GM18498 (cell line): ENCODE measurements at regions not wholly inside any gene's neighbourhood (a gene's known extent, or its start where the extent isn't known, plus 50 kb on each side); places are given as distances from the start of the nearest gene placed in this dataset.
"Not testable (repeated sequence)": the region's sequence is repeated elsewhere in the genome, so short reads cannot be mapped to it uniquely, and the experiment has no call there.

Experiments
- ATAC-seq: cut with Tn5 transposase; IDR thresholded peaks from one replicate; pipeline ENCODE4 v1.9.1; 2021; ENCODE audit warnings: mild to moderate bottlenecking, moderate library complexity; ENCODE audit not compliant: unreplicated experiment

DNA sequence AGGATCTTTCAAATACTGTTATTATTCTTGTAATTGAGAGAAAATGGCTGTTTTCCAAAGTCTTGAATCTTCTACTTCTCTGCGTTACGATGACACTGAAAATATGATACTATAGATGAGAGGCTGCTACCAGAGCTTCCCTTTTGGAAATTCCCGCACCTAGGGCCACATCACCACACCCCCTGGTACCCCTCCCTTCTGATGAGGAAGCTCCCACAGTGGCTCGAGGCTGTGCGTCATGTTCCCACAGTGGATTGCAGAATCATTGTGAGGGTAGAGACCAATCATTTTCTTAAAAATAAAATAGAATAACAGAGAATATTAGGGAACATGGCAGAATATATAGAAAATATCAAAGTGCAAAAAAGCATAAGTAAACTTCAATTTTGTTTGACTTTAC, 268.9 kb upstream of the SMIM21 start:
- no peak for ATAC-seq

DNA sequence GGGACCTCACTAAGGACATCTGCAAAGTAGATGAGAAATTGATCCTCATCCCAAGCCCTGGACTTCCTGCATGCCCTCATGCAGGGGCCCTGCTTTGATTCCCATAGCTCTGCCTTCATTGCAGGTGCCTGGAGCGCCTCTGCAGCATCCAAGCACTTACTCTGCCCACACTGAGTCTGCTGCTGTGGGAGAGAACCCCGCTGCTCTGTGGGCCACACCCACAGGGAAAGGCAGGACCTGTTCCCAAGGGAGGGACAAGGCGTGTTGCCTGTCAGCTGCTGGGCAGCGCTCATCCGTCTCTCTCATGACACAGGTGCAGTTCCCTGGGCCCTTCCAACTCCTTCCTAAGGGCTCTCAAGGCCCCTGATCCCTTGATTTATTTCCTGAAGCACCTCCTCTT, 266.8 kb upstream of the SMIM21 start:
- no peak for ATAC-seq

DNA sequence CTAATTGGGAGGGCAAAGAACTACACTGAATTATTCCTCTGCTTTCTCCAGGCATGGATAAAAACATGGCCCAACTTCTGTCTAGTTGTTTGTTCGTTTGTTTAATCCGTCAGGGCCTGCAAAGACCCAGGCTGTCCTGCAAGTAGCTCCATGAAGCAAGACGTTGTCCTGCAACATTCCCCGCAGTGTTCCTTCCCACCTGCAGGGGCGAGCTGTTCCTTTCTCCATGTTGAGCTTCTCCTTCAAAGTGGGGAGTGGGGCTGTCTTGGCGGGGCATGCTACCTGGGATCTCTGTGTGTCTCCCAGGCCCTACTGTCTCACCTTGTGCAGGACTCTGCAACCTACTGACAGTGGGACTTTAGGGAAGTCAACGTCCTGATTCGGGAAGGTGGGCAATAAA, 264.0 kb upstream of the SMIM21 start:
- no peak for ATAC-seq

DNA sequence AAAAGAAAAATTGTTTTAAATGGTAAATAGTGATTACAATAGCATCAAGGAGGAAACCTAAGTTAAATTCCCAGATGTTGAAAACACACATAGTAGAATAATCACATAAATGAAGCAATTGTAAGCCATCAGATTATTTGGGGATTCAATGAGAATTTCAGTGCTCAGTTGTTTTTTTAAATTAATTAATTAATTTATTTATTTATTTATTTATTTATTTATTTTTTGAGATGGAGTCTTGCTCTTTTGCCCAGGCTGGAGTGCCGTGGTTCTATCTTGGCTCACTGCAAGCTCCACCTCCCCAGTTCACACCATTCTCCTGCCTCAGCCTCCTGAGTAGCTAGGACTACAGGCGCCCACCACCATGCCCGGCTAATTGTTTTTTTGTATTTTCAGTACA, 262.8 kb upstream of the SMIM21 start:
- not testable (repeated sequence) for ATAC-seq

DNA sequence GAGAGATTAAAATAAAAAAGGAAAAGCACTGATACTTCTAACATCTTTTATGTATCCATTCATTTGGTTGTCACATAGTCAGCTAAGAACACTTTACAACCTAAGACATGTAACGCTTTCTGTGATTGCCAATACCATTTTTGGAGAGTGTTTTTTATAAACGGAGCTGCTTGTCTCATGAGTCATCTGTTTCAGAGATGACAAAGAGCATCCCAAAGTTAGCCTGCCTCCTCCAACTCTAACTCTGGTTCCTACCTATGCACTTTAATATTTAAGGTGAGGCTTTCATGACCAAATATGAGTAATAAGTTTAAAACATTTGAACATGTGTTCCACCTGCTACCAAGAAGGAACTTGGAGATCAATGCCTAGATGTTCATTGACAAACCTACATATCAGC, 260.1 kb upstream of the SMIM21 start:
- ATAC-seq: no peak

DNA sequence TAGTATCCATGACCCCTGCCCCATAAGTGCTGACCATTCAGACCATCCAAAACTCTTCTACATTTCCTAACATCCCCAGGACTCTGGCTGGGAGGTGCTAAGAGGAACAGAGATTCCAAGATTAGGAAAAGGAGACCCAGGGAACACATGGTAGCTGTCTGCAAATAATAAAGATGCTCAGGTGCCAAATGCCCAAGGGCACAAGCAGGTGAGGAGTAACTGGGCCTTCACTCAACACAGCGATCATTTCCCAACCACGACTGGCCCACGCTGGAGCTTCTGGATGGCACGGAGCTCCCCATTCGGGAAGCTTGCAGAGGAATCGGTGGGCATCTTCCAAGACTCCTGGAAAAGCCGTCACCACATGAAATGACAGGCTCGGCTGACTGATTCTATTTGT, 255.9 kb upstream of the SMIM21 start:
- no peak for ATAC-seq

DNA sequence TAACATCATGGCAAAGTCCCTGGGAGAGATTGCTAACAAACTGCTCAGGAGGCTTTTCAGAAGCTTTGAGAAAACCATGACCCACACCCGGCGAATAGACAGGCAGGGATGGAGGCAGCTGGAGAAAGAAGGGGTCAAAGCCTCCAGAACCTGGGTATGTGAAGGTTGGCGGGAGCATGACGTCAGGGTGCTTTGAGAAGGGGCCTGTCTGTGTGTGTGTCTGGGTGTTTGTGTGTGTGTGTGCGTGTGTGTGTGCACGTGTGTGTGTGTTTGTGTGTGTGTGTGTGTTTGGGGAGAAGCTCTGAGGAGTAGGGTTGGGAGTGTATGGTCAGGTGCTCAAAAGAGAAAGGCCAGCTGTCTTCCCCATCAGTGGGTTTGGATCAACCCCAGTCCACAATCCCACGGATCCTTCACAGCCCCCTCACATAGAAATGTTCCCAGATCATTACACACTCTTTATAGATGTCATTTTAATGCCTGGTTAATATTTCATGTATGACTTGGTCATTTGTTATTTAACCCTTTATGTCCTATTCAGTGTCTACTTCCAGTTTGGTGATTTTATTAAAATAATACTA, 254.1 kb upstream of the SMIM21 start:
- ATAC-seq: no peak

DNA sequence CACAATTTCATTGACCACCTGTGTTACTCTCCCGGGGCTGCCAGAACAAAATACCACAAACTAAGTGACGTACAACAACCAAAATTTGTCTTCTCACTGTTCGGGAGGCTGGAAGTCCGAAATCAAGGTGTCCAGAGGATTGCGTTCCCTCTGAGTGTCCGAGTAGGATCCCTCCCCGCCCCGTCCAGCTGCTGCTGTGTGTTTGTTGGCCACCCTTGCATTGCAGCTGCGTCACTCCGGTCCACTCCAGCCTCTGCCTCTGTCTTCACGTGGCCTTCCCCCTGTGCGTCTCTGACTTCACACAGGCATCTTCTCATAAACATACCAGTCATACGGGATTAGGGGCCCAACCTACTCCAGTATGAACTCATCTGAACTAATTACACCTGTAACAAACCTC, 251.8 kb upstream of the SMIM21 start:
- no peak for ATAC-seq

DNA sequence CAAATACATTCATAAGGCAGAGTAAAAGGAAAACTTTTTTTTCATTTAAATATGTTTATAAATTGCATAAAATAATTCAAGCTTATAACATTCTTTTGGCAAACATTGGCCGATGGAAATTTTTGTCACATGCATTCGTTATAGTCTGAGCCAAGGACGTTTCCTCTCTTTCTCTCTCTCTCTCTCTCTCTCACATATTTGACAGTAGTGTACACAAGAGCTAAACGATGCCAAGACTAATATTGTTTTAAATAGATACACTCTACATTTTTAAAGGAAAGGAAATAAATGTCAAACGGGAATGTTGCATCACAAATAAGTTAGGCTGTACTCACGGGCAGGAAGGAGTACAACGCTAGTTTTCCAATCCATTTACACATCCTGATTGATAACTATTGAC, 251.1 kb upstream of the SMIM21 start:
- ATAC-seq: no peak

DNA sequence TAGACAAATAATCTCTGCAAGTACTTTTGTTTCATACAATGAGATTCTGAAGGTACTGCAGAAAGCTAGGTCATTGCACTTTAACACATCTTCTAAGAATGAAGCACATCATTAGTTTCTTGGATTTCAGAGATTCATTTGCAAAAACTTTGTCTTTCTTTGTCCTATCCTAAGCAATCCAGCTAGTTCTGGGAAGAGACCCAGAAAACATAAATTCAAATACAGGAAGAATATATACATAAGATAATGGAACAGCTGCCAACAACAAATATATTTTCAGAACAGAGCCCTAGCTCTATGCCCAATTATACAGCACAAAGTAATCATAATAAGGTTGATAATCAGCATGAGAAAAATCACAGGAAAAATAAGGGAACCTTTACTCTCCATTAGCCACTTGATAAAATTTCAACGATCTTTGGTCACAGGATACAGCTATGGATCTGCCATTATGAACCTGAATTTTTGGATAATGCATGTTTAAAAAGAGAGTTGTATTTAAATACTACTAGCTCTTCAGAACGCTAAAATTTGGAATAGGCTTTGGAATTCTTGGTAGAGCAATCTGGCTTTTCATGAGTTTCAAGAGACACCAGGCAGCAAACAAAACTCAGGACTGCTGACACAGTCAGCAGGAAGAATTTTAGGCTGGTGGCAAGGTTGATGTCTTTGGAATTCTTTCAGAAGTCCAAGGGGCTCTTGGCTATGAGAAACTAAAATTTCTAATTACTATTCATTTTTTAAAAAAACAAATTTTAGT, 250.4 kb upstream of the SMIM21 start:
- no peak for ATAC-seq

DNA sequence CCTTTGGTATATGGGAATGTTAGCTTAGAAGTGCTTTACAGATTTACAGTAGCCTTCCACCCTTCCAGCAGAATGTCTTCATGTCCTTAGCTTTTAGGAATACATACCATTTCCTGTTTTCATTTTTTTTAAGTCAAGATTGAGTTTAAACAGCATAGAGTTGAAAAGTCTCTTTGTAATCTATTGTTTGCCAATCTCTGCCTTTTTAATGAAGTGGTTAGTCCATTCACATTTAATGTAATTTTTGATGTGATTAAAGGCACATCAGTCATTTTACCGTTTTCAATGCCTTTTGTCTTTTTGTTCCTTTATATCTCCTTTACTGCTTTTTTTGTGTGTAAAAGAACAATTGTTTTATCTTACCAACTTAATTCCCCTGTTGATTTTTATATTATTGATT, 233.4 kb upstream of the SMIM21 start:
- no peak for ATAC-seq

DNA sequence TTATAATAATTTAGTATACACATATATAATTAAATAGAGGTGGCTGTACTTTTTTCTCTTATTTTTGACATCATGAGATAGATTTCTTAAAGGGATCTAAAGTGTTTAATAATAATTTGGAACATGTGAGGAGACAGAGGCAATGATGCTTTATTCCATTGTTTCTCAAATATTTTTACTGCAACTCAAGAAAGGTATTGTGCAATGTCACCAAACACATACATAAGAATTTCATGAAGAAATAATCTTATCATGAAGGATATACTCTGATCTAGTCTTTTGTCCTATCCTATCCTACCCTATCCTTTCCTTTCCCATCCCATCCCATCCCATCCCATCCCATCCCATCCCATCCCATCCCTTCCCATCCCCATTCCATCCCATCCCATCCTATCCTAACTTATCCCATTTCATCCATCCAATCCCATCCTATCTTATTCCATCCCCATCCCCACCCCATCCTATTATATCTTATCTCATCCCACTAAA, 232.1 kb upstream of the SMIM21 start:
- ATAC-seq: no peak

DNA sequence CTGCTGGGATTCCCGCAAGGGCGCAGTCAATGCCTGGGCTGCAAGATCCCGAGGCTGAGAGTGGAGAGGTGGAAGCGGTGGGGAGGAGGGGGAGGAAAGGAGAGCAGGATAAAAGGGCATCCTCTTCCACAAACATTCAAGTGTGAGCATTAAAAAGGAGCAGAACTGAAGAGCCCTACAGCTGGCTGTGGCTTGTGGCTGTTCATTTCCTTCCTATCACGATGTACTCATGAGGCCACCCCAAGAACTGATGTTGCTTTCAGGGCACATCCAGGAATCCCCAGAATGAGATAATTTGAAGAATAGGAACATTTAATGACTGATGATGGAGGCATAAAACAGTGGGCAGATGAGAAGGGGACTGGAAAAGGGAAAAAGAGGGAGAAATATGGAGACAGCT, 230.8 kb upstream of the SMIM21 start:
- ATAC-seq: no peak

DNA sequence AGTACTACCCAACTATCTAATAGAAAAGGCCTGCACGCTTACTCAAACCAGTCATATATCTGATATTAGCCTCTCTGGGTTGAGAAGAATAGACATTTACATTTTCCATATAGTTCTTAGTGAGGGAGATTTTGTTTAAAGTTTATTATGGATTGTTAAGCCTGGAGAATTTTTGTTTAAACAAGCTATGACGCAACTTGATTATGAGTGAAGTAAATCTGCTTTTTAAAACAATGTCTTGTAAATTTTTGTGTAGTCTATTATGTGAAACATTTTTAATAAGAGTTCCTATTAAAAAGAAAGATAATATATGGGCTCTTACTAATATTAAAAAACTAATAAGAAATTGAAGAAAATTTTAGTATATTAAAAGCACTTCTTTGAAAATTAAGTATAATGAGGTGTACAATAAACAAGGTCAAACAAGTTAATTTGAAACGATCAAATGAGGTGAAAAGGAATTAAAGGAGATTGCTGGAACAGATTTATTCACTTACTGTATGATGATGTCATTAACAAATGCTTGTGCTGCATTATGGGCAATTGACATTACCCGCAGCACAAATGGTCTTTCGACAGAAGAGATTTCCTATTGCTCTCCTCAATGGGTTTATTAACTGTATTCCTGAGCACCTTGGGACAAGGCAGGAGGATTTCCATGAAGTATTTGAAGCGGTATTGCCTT, 229.2 kb upstream of the SMIM21 start:
- no peak for ATAC-seq

DNA sequence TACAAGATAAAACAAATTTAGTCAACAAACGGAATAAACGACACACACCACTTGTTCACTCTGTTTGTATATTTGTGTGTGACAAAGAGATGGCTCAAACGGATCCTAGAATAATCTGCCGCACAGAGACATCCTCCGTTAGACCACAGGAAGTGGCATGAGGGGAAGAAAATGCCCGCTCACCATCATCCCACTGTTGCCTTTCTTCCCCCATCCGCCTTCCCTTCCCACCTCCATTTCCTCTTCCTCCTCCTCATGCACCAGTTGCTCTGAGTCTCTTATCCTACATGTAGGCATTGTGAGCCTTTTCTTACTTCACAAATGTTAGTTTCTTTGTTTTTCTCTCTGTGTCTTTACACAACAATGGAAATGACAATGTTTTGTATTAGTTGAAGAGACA, 228.5 kb upstream of the SMIM21 start:
- ATAC-seq: no peak

DNA sequence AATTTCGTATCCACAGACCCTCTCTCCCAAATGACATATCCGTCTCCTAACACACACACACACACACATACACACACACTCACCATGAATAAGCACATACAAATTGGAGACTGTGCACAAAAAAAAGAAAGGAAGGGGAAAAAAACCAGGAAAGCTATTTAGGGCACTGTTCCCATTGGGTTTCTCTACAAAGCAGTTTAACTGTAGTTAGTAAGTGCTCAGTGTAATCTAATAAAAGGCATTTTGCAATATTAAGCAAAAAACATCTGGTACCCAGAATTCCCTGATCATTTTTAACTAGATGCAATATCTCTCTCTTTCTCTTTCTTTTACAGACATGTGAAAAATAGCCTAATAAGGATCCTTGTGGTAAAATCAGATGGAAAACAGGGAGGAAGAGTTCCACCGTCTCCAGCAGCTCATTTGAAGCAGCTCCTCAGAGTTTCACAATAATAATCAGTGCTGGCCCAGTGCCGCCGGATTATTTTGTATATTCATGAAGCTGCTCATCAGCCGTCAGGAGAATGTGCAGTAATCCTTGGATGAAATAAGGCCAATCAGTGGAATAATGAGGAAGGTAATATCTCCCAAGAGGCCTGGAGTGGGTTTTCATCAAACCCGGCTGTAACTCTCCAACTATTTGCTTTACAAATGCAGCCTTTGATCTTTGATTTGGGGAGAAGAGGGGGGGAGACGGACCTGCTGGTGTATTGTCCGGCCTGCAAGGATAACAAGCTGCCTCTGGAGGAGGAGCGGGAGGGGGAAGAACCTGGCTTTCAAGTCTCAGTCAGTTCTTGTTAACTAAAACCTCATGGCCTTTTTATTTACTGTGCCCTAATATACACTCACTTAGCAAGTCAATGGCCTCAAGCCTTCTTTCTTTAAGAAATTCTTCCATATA, 227.6 kb upstream of the SMIM21 start:
- no peak for ATAC-seq

DNA sequence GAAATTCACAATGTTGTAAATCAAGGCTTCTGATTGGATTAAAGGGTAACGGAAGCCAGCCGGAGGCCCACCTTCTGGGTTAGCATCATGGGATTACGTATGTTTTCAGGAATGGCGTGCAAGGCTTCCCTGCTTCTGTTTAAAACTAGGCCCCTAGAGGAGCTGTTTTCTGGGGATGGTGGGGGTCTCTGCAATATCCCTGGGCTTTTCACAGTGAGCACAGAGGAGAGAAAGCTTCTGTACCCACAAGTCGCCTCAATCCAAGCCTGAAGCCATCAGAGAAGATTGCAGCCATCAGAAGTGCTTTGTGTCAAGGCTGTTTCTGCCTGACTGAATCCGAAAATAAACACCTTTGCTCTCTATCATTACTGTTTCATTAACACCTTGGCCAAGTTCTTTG, 226.9 kb upstream of the SMIM21 start:
- no peak for ATAC-seq

DNA sequence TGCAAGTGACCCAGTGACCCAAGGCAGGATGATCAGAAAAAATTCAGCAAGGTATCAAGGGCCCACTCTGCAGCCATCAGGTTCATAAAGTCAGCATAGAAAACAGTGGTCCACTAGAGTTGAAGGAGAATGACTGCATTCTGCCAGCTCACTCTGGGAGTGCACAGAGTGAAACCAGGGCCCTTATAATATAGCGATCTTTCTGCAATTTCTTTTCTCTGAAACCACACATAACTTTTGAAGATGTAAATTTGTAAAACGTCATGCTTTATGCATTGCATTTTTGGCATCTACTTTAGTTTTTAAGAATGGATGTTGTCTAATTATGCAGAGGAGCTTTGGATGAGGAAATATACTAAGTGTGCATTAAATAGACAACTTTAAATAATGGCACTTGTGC, 225.0 kb upstream of the SMIM21 start:
- ATAC-seq: no peak

DNA sequence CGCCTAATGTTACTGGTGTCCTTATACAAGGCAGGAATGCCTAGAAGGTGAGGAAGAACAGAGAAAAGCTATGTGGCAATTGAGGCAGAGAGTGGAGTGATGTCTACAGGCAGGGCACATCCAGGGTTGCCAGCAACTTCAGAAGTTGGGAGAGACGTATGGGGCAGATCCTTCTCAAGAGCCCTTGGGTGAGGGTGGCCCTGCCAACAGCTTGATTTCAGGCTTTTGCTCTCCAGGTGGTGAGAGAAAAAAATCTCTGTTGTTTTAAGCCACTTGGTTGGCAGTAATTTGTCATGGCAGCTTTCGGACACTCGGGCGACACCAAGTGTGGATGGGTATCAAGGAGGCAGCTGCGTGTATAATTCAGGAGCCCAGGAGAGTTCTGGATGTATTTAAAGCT, 217.4 kb upstream of the SMIM21 start:
- no peak for ATAC-seq

DNA sequence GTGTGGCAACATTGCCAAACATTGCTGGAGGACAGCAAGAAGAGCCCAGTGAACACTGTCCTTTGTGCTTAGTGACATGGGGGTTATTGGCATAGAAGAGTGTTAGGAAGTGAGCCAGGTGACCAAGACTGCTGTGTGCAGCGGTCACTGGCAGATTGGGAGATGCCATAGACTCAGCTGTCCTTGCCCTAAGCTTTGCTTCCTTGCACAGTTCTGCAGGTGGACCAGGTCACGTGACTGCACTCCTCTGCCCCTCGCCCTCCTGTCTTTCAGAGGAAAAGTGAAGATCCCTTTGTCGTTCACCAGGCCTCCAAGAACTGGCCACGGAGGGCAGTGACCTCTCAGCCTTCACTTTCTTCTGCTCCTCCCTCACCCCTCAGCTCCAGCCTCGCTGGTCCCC, 215.6 kb upstream of the SMIM21 start:
- ATAC-seq: no peak

DNA sequence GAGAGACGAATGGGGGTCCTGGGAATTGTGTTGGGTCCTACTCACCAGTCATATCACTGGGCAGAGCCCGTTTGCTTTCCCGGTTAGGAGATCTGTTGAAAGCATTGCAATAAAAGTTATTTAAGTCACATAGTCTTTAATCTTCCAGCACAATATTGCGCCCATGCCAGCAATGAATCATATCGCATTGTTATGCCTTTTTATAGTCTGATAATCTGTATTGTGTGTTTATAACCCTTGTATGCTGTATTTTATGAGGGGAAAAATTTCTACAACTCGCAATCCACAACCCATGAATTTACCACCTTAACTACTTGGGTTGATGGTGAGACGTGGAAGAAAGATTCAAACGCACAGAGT, 211.9 kb upstream of the SMIM21 start:
- no peak for ATAC-seq
